ENCODE measurements at regions not wholly inside any gene's neighbourhood (a gene's known extent, or its start where the extent isn't known, plus 50 kb on each side); places are given as distances from the start of the nearest gene placed in this dataset.
A peak's percentile ranks its signal among the peaks of the same experiment; 100 is the strongest.
"Not testable (repeated sequence)": the region's sequence is repeated elsewhere in the genome, so short reads cannot be mapped to it uniquely, and the experiment has no call there.

DNA sequence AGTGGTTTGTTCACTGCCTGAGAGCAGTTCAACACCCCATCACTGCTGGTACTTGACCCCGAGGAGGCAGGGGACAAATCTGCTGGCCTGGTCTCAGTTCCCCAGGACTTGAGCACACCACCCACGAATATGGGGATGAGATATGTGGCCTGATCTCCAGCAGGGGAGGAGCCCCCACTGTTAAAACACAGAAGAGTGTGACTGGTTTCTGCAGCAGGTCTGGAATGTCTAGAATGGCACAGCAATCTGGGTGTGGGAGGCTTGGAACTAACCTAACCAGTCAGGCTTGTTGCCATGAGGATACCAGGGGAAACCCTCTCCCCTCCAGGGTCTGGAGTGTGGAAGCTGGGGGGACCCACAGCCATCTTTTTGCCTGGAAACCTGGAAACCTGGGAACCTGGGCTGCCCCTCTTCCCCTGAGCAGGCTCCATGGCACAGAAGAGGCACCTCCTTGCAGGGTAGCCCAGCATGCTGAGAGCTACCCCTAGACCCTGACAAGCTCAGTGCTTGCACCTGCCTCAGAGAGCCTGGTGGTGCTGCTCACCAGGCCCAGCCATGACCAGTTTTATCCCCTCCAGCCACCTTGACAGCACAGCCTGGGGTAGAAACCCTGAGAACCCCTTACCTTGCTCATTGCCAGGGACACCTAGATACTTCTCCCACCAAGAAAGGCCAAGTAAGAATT, 273.8 kb downstream of the LIG4 start:
- peak; percentile 13 for DNase-seq (ENCODE audit: low read depth)
- H3K4me3 ChIP-seq (ENCODE audit: low read length) = no peak overlapping the region
- TF ChIP-seq, protein P1, sequence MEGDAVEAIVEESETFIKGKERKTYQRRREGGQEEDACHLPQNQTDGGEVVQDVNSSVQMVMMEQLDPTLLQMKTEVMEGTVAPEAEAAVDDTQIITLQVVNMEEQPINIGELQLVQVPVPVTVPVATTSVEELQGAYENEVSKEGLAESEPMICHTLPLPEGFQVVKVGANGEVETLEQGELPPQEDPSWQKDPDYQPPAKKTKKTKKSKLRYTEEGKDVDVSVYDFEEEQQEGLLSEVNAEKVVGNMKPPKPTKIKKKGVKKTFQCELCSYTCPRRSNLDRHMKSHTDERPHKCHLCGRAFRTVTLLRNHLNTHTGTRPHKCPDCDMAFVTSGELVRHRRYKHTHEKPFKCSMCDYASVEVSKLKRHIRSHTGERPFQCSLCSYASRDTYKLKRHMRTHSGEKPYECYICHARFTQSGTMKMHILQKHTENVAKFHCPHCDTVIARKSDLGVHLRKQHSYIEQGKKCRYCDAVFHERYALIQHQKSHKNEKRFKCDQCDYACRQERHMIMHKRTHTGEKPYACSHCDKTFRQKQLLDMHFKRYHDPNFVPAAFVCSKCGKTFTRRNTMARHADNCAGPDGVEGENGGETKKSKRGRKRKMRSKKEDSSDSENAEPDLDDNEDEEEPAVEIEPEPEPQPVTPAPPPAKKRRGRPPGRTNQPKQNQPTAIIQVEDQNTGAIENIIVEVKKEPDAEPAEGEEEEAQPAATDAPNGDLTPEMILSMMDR (IDR thresholded peaks at IDR 0.05; ENCODE audit: insufficient read depth, low read depth, low read length, missing control alignments) = no peak

DNA sequence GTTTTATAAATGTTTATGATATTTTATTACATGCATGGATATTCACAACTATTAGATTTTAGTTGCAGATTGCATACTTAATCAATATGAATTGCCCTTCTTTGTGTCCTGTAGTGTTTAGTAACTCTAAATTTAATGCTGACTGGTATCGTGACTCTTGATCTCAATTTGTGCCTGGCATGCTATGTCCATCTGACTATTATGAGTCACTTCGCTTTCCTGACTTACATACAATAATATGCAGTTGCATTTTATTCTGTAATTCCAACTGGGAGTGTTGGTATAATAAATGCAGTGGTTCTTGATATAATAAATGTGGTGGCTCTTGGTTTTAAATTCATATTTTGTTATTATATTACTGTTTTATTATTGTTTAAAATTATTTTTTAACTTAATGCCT, 277.5 kb downstream of the LIG4 start:
- TF ChIP-seq, protein P1 (IDR thresholded peaks at IDR 0.05; ENCODE audit: insufficient read depth, low read depth, low read length, missing control alignments) = no peak
- no peak for DNase-seq (ENCODE audit: low read depth)
- H3K4me3 ChIP-seq (ENCODE audit: low read length) = no peak overlapping the region

DNA sequence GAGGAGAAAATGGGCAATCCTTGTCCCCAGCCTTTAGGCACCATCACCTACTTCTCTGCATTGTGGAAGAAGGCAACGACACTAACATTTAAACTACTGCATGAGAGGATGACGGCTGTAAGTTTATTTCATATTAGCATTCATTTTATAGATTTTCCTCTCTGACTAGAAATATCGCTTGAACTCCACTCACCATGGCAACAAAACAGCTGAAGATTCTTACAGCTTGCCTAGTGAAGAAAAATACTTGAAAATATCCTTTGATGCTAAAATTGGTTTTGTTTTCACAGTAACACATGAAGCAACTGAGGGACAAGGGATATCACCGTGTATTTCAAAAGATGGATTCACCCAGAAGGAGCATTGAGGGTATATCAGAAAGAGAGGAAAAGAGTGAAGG, 284.3 kb downstream of the LIG4 start:
- DNase-seq (ENCODE audit: low read depth) = no peak
- H3K4me3 ChIP-seq (ENCODE audit: low read length) = no peak overlapping the region
- TF ChIP-seq, protein P1 (IDR thresholded peaks at IDR 0.05; ENCODE audit: insufficient read depth, low read depth, low read length, missing control alignments) = no peak

DNA sequence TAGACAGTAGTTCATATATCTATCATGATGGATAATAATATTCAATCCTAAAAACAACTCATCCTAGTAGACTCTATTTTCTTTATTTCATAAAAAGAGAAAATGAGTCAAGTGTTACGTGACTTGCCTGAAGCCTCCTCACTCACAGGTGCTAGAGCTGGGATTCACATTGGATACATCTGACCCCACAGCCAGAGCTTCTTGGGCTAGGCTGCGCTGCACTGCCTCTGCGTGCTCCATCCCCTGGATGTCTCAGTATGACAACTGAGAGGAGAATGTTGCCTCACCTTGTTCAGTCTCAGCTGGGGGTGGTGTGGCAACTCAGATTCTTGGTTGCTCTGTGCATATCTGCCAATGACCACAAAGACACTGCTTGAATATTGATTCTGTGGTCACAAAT, 286.6 kb downstream of the LIG4 start:
- H3K4me3 ChIP-seq (ENCODE audit: low read length) = no peak overlapping the region
- TF ChIP-seq, protein P1 (IDR thresholded peaks at IDR 0.05; ENCODE audit: insufficient read depth, low read depth, low read length, missing control alignments) = no peak
- no peak for DNase-seq (ENCODE audit: low read depth)

DNA sequence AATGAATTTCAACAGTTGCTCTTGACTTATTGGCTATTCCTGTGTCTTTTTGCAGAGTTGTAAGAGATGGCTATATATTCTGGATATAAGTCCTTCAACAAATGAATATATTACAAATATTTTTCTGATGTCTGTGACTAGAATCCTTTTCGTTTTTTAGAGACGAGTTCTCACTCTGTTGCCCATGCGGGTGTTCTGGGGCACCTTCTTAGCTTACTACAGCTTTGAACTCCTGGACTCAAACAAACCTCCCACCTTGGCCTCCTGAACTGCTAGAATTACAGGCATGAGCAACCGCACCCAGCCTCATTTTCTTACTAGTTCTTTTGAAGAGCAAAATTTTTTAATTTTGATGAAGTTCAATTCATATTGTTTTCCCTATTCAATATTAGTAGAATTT, 287.8 kb downstream of the LIG4 start:
- TF ChIP-seq, protein P1 (IDR thresholded peaks at IDR 0.05; ENCODE audit: insufficient read depth, low read depth, low read length, missing control alignments) = no peak
- DNase-seq (ENCODE audit: low read depth) = no peak
- H3K4me3 ChIP-seq (ENCODE audit: low read length) = no peak overlapping the region

DNA sequence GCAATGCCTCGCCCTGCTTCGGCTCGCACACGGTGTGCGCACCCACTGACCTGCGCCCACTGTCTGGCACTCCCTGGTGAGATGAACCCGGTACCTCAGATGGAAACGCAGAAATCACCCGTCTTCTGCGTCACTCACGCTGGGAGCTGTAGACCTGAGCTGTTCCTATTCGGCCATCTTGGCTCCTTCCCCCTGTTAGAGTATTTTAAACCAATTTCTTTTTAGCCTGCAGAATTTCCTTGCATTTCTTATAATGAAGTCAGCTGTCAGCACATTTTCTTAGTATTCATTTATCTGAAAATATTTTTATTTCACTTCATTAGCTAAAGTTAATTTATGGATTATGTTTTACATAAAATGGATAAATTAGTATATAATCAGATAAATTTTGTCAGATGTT, 288.8 kb downstream of the LIG4 start:
- H3K4me3 ChIP-seq (ENCODE audit: low read length); DNase-seq (ENCODE audit: low read depth): not testable (repeated sequence)

DNA sequence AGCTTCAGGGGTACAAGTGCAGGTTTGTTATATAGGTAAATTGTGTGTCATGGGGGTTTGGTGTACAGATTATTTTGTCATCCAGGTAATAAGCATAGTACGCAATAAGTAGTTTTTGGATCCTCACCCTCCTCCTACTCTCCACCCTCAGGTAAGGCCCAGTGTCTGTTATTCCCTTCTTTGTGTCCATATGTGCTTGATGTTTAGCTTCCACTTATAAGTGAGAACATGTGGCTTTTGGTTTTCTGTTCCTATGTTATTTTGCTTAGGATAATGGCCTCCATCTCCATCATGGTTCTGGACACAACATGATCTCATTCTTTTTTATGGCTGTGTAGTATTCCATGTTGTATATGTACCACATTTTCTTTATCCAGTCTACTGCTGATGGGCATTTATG, 298.4 kb downstream of the LIG4 start:
- not testable (repeated sequence) for DNase-seq (ENCODE audit: low read depth); H3K4me3 ChIP-seq (ENCODE audit: low read length)

DNA sequence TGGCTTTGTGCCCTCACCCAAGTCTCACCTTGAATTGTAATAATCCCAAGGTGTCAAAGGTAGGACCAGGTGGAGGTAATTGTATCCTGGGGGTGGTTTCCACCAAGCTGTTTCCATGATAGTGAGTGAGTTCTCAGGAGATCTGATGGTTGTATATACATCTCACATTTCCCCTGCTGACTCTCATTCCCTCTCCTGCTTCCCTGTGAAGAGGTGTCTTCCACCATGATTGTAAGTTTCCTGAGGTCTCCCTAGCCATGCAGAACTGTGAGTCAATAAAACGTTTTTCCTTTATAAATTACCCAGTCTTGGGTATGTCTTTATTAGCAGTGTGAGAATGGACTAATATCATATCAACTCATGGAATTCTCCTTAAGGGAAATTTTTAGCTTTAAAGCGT, 302.6 kb downstream of the LIG4 start:
- TF ChIP-seq, protein P1 (IDR thresholded peaks at IDR 0.05; ENCODE audit: insufficient read depth, low read depth, low read length, missing control alignments) = no peak
- DNase-seq (ENCODE audit: low read depth) = no peak
- H3K4me3 ChIP-seq (ENCODE audit: low read length) = no peak overlapping the region
